AG10803 (cell line): ENCODE measurements at regions not wholly inside any gene's neighbourhood (a gene's known extent, or its start where the extent isn't known, plus 50 kb on each side); places are given as distances from the start of the nearest gene placed in this dataset.

Source experiments
- DNase-seq: peaks from one replicate; pipeline ENCODE4 v3.0.0; 2010; ENCODE audit warnings: low read depth
- H3K4me3 ChIP-seq: 2 replicates; pipeline ENCODE4 v1.5.1; 2011; ENCODE audit warnings: mild to moderate bottlenecking, low read length, control low read depth
- TF ChIP-seq, protein P1 (sequence below): conservative IDR thresholded peaks from 2 replicates; pipeline ENCODE4 v1.5.1; 2011; ENCODE audit warnings: mild to moderate bottlenecking, low read length, control low read depth, inconsistent platforms

DNA sequence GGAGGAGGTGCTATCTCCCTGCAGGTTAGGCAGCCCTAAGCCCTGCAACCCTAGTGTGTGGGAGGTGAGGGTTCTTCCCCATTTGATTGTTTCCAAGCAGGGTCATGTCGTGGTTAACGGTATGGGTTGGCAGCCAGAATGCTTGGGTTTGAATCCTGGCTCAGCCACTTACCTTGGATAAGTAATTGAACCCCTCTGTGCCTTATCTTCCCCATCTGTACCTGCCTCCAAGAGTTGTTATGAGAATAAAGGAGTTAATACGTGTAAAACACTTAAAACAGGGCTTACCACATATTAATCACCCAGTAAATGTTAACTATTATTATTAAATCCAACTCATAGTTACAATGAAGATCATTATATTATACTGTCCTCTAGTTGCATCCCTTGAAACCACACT, 52.2 kb upstream of the SPATA31E1 start:
- TF ChIP-seq, protein P1, sequence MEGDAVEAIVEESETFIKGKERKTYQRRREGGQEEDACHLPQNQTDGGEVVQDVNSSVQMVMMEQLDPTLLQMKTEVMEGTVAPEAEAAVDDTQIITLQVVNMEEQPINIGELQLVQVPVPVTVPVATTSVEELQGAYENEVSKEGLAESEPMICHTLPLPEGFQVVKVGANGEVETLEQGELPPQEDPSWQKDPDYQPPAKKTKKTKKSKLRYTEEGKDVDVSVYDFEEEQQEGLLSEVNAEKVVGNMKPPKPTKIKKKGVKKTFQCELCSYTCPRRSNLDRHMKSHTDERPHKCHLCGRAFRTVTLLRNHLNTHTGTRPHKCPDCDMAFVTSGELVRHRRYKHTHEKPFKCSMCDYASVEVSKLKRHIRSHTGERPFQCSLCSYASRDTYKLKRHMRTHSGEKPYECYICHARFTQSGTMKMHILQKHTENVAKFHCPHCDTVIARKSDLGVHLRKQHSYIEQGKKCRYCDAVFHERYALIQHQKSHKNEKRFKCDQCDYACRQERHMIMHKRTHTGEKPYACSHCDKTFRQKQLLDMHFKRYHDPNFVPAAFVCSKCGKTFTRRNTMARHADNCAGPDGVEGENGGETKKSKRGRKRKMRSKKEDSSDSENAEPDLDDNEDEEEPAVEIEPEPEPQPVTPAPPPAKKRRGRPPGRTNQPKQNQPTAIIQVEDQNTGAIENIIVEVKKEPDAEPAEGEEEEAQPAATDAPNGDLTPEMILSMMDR = no peak
- DNase-seq = no peak
- no peak overlapping the region for H3K4me3 ChIP-seq

DNA sequence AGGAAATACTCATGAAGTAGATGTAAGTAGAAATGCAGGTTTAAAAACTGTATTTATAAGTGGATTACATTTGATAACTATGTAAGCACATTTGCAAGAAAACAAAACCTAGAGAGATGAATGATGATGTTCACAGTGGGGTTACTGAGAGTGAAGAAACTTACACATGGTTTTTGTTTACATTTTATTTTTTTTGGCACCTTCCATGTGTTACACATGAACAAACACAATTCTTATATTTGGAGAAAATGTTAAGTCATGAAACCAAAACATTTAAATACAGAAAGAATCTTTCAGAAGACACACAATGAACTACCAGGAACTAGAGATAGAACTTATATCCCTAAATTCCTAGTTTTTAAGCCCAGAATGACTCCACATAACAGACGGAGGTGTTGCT, 51.5 kb upstream of the SPATA31E1 start:
- TF ChIP-seq, protein P1 = no peak
- no peak overlapping the region for H3K4me3 ChIP-seq
- DNase-seq = no peak
